ENCODE measurements at regions not wholly inside any gene's neighbourhood (a gene's known extent, or its start where the extent isn't known, plus 50 kb on each side); places are given as distances from the start of the nearest gene placed in this dataset.

- ATAC-seq (ENCODE audit: low FRiP score) (no peak), DNase-seq (ENCODE audit: low spot score) (no peak)
- TF ChIP-seq, protein P1, sequence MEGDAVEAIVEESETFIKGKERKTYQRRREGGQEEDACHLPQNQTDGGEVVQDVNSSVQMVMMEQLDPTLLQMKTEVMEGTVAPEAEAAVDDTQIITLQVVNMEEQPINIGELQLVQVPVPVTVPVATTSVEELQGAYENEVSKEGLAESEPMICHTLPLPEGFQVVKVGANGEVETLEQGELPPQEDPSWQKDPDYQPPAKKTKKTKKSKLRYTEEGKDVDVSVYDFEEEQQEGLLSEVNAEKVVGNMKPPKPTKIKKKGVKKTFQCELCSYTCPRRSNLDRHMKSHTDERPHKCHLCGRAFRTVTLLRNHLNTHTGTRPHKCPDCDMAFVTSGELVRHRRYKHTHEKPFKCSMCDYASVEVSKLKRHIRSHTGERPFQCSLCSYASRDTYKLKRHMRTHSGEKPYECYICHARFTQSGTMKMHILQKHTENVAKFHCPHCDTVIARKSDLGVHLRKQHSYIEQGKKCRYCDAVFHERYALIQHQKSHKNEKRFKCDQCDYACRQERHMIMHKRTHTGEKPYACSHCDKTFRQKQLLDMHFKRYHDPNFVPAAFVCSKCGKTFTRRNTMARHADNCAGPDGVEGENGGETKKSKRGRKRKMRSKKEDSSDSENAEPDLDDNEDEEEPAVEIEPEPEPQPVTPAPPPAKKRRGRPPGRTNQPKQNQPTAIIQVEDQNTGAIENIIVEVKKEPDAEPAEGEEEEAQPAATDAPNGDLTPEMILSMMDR (IDR thresholded peaks at IDR 0.05), result no peak
Measured at GRCh38 chr10:123549761-123550454, 116.2 kb upstream of the GPR26 start.

DNA sequence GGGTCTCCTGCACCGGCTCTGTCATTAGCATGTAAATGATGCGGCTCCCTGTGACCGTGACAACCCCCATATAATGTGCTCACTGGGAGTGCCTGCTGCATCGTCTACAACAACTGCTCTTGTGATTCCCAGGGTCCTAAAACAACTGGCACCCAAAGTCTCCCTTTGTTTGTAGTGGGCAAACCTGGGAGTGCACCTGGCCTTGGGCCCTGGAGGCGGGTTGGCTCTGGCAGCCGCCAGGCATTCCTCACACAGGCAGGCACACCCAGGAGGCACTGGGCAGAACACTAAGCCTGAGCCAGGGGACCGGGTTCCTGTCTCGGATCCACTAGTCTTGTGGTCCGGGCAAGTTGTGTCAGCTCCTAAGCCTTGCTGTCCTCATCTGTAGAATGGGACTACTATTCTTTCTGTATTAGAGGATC is 115.5 kb upstream of the GPR26 start:
- TF ChIP-seq, protein P1 (IDR thresholded peaks at IDR 0.05), result no peak
- DNase-seq (ENCODE audit: low spot score), result no peak
- no peak for ATAC-seq (ENCODE audit: low FRiP score)

DNA sequence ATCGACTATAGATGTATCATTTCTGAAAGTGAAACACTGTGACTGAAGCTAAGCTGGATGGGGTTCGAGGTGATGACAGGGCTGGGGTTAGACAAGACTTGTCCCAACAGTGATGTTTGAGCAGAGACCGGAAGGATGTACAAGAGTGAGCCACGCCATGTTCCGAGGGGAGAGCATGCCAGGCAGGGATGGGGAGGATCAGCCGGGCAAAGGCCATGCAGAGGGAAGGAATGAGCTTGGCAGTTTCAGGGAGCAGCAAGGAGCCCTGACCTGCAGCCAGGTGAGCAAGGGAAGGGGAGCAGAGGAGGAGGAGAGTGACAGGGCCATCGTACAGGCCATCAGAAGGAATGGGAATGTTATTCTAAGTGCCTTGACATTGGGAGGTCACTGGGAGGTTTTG is 114.9 kb upstream of the GPR26 start:
- DNase-seq (ENCODE audit: low spot score) (no peak), ATAC-seq (ENCODE audit: low FRiP score) (no peak)
- TF ChIP-seq, protein P1 (IDR thresholded peaks at IDR 0.05), result no peak

GRCh38 chr10:123552760-123553554 is 113.2 kb upstream of the GPR26 start:
- ATAC-seq (ENCODE audit: low FRiP score), result no peak
- TF ChIP-seq, protein P1 (IDR thresholded peaks at IDR 0.05), result no peak
- no peak for DNase-seq (ENCODE audit: low spot score)

GRCh38 chr10:123553810-123554430 is 112.2 kb upstream of the GPR26 start:
- ATAC-seq (ENCODE audit: low FRiP score), result no peak
- no peak for DNase-seq (ENCODE audit: low spot score)
- TF ChIP-seq, protein P1 (IDR thresholded peaks at IDR 0.05), result no peak

DNA sequence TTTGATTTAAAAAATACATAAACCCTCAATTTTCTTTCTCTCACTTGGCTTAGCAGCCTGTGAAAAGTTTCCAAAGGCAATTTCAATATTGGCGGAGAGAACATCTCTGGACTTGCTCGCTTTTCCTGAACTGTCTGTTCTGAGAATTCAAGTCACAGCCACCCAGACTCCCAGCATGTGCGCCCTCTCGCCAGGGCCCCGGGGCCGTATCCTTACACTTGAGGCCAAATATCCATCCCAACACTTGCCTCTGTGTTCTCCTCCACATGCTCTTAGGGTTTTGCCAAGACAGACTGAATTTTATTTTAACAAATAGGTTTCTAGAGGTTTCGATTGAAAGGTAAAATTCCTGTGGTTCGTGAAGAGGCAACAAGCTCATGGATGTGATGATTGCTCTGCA is 111.5 kb upstream of the GPR26 start:
- ATAC-seq (ENCODE audit: low FRiP score) (no peak), DNase-seq (ENCODE audit: low spot score) (no peak)
- TF ChIP-seq, protein P1 (IDR thresholded peaks at IDR 0.05), result no peak

Data from omental fat pad (tissue), 3 donors.